ENCODE measurements at regions not wholly inside any gene's neighbourhood (a gene's known extent, or its start where the extent isn't known, plus 50 kb on each side); places are given as distances from the start of the nearest gene placed in this dataset.

DNA sequence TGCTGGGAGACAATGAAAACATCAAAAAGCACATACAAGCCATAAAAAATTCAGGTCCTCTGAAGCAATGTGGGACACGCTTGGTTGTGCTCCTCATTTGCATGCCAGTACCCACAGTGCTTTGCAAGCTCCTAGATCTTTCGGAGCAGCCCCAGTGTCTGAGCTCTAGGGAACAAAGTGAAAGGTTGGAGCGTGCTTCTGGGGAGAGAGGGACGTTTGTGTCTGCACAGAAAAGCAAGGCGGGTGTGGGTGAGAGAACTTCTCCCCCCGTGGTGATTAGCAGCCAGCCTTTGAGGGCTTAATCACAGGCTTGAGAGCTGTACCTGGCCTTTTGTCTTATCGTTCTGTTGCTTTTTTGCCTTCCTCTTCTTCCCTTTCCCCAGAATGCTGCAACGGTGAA is 76.7 kb upstream of the HABP2 start:
- no peak for TF ChIP-seq POLR2A (IDR thresholded peaks at IDR 0.05; ENCODE audit: low read depth, low read length)
- TF ChIP-seq POLR2AphosphoS5 (IDR thresholded peaks at IDR 0.05; ENCODE audit: low read depth, low read length), result no peak
- TF ChIP-seq TAF1 (IDR thresholded peaks at IDR 0.05; ENCODE audit: low read depth, low read length), result no peak

All from GM12891 (cell line).